GM19099 (cell line): ENCODE measurements at regions not wholly inside any gene's neighbourhood (a gene's known extent, or its start where the extent isn't known, plus 50 kb on each side); places are given as distances from the start of the nearest gene placed in this dataset.

ENCODE experiments used
- POLR2A ChIP-seq: IDR thresholded peaks from 3 replicates; pipeline ENCODE4 v1.6.1; 2011; ENCODE audit warnings: low read depth; ENCODE audit not compliant: insufficient read length; ENCODE audit errors: extremely low read depth

- no peak for TF ChIP-seq POLR2A
Observed at GRCh38 chr1:168913711-168914463, 184.9 kb upstream of the DPT start.

GRCh38 chr1:168917309-168917708 is 188.3 kb upstream of the DPT start:
- no peak for TF ChIP-seq POLR2A

- no peak for TF ChIP-seq POLR2A
Observed at GRCh38 chr1:168917796-168918195, 188.7 kb upstream of the ATP1B1 start.

- TF ChIP-seq POLR2A: no peak
Observed at GRCh38 chr1:168918860-168919741, 187.4 kb upstream of the ATP1B1 start.

- TF ChIP-seq POLR2A: no peak
Observed at GRCh38 chr1:168920456-168921094, 185.9 kb upstream of the ATP1B1 start.

- TF ChIP-seq POLR2A: no peak
Observed at GRCh38 chr1:168921629-168922028, 184.9 kb upstream of the ATP1B1 start.

GRCh38 chr1:168923521-168924136 is 182.9 kb upstream of the ATP1B1 start:
- TF ChIP-seq POLR2A: no peak

GRCh38 chr1:168924976-168925375 is 181.5 kb upstream of the ATP1B1 start:
- no peak for TF ChIP-seq POLR2A

GRCh38 chr1:168926236-168926635 is 180.3 kb upstream of the ATP1B1 start:
- no peak for TF ChIP-seq POLR2A

GRCh38 chr1:168932539-168932938 is 174.0 kb upstream of the ATP1B1 start:
- no peak for TF ChIP-seq POLR2A

- no peak for TF ChIP-seq POLR2A
Observed at GRCh38 chr1:168933141-168933805, 173.2 kb upstream of the ATP1B1 start.

GRCh38 chr1:168939110-168939946 is 167.2 kb upstream of the ATP1B1 start:
- TF ChIP-seq POLR2A: no peak

GRCh38 chr1:168939947-168940223 is 166.6 kb upstream of the ATP1B1 start:
- no peak for TF ChIP-seq POLR2A

- TF ChIP-seq POLR2A: no peak
Observed at GRCh38 chr1:168941640-168942039, 164.8 kb upstream of the ATP1B1 start.
